Neural cell (in vitro differentiated cells): ENCODE measurements at regions not wholly inside any gene's neighbourhood (a gene's known extent, or its start where the extent isn't known, plus 50 kb on each side); places are given as distances from the start of the nearest gene placed in this dataset.

Experiments
- H2AFZ ChIP-seq: fragments of 200-600, 300-800 bp; sonication (generic), shearing (Covaris generic); 2 replicates; pipeline ENCODE4 v1.6.0; 2014; ENCODE audit warnings: low read depth, mild to moderate bottlenecking, antibody characterized with exemption, low read length, moderate library complexity
- H3F3A ChIP-seq: fragments of 200-600 bp; shearing (Covaris generic); 2 replicates; pipeline ENCODE4 v1.6.1; 2016; ENCODE audit warnings: mild to moderate bottlenecking, moderate library complexity, mixed read lengths, antibody characterized with exemption, low read length; ENCODE audit not compliant: insufficient read depth, poor library complexity, severe bottlenecking
- H3K27ac ChIP-seq: fragments of 200-600, 300-800 bp; sonication (generic), shearing (Covaris generic); 2 replicates; pipeline ENCODE4 v1.5.1; 2014; ENCODE audit warnings: mild to moderate bottlenecking, low read length, moderate library complexity
- H3K27me3 ChIP-seq: fragments of 300-800, 200-600 bp; sonication (generic), shearing (Covaris generic); 2 replicates; pipeline ENCODE4 v1.6.0; 2014; ENCODE audit warnings: mild to moderate bottlenecking, low read depth, low read length, moderate library complexity; ENCODE audit not compliant: insufficient read depth
- H3K36me3 ChIP-seq: fragments of 300-800, 200-600 bp; sonication (generic), shearing (Covaris generic); 2 replicates; pipeline ENCODE4 v1.5.1; 2014; ENCODE audit warnings: mild to moderate bottlenecking, antibody characterized with exemption, low read length, moderate library complexity; ENCODE audit not compliant: insufficient read depth
- H3K4me2 ChIP-seq: fragments of 300-800, 200-600 bp; sonication (generic), shearing (Covaris generic); 2 replicates; pipeline ENCODE4 v1.6.0; 2014; ENCODE audit warnings: mild to moderate bottlenecking, low read length
- H3K4me3 ChIP-seq: fragments of 300-800, 200-600 bp; sonication (generic), shearing (Covaris generic); 2 replicates; pipeline ENCODE4 v1.5.1; 2014; ENCODE audit warnings: mild to moderate bottlenecking, low read length, moderate library complexity
- H3K79me2 ChIP-seq: fragments of 200-600 bp; shearing (Covaris generic); replicated peaks from 2 replicates; pipeline ENCODE4 v1.6.0; 2014; ENCODE audit warnings: mild to moderate bottlenecking, low read length, moderate library complexity; ENCODE audit not compliant: insufficient read depth
- H3K9ac ChIP-seq: fragments of 300-800, 200-600 bp; sonication (generic), shearing (Covaris generic); 2 replicates; pipeline ENCODE4 v1.6.1; 2016; ENCODE audit warnings: mild to moderate bottlenecking, low read length, mixed read lengths
- H3K9me2 ChIP-seq: fragments of 200-600 bp; shearing (Covaris generic); 2 replicates; pipeline ENCODE4 v1.6.1; 2016; ENCODE audit warnings: mild to moderate bottlenecking, low read length, mixed read lengths; ENCODE audit not compliant: insufficient read depth
- H3K9me3 ChIP-seq: fragments of 200-600, 300-800 bp; sonication (generic), shearing (Covaris generic); 2 replicates; pipeline ENCODE4 v1.6.1; 2016; ENCODE audit warnings: mild to moderate bottlenecking, mixed run types, low read length, moderate library complexity, mixed read lengths
- H4K20me1 ChIP-seq: fragments of 200-600 bp; shearing (Covaris generic); 2 replicates; pipeline ENCODE4 v1.6.1; 2016; ENCODE audit warnings: mild to moderate bottlenecking, mixed run types; ENCODE audit not compliant: insufficient read depth
- CTCF ChIP-seq: fragments of 450-650 bp; IDR thresholded peaks from 2 replicates; pipeline ENCODE4 v1.5.1; 2014; ENCODE audit warnings: antibody characterized with exemption, mild to moderate bottlenecking, moderate library complexity; ENCODE audit not compliant: poor library complexity, severe bottlenecking
- EP300 ChIP-seq: fragments of 450-650 bp; conservative IDR thresholded peaks from 2 replicates; pipeline ENCODE4 v1.6.1; 2014; ENCODE audit warnings: antibody characterized with exemption, mild to moderate bottlenecking, moderate library complexity; ENCODE audit not compliant: poor library complexity, severe bottlenecking
- EZH2 ChIP-seq: fragments of 200-600, 300-800 bp; shearing (Covaris generic), sonication (generic); IDR thresholded peaks from 2 replicates; pipeline ENCODE4 v1.6.1; 2014; ENCODE audit warnings: antibody characterized with exemption, low read length, borderline replicate concordance, mild to moderate bottlenecking; ENCODE audit not compliant: insufficient read depth, poor library complexity, severe bottlenecking
- MXI1 ChIP-seq: fragments of 450-650 bp; conservative IDR thresholded peaks from 2 replicates; pipeline ENCODE4 v1.6.1; 2014; ENCODE audit warnings: antibody characterized with exemption, mild to moderate bottlenecking; ENCODE audit not compliant: poor library complexity, severe bottlenecking
- POLR2AphosphoS5 ChIP-seq: IDR thresholded peaks from 2 replicates; pipeline ENCODE4 v1.6.1; 2012
- RAD21 ChIP-seq: fragments of 450-650 bp; conservative IDR thresholded peaks from 2 replicates; pipeline ENCODE4 v1.6.1; 2014; ENCODE audit warnings: antibody characterized with exemption, mild to moderate bottlenecking, moderate library complexity
- REST ChIP-seq: IDR thresholded peaks from 2 replicates; pipeline ENCODE4 v1.6.1; 2012; ENCODE audit warnings: borderline replicate concordance
- SMC3 ChIP-seq: fragments of 450-650 bp; conservative IDR thresholded peaks from 2 replicates; pipeline ENCODE4 v1.6.1; 2014; ENCODE audit warnings: antibody characterized with exemption, mild to moderate bottlenecking, moderate library complexity; ENCODE audit not compliant: poor library complexity
- TAF1 ChIP-seq: IDR thresholded peaks from 2 replicates; pipeline ENCODE4 v1.6.1; 2012; ENCODE audit warnings: low read depth

- TF ChIP-seq CTCF: no peak
- TF ChIP-seq RAD21: no peak
Measured at GRCh38 chr1:36636206-36636605, 153.5 kb upstream of the CSF3R start (continued).

GRCh38 chr1:36635284-36635683, 152.6 kb upstream of the CSF3R start:
- TF ChIP-seq EP300 (no peak), TAF1 (no peak), SMC3 (no peak), REST (no peak)
- no peak overlapping the region for H3K4me3 ChIP-seq

GRCh38 chr1:36628804-36629203, 146.1 kb upstream of the CSF3R start:
- H3K9me2 ChIP-seq: no peaks in the 10 kb centered on the region
- no peaks in the 10 kb centered on the region for H3F3A ChIP-seq
- H2AFZ ChIP-seq: no peak overlapping the region
- H3K9me3 ChIP-seq: no peaks in the 10 kb centered on the region
- H3K27me3 ChIP-seq: no peaks in the 10 kb centered on the region
- no peaks in the 10 kb centered on the region for H3K36me3 ChIP-seq
- no peak overlapping the region for H3K4me2 ChIP-seq
- H3K27ac ChIP-seq: no peak overlapping the region
- no peaks in the 10 kb centered on the region for H3K79me2 ChIP-seq
- H3K9ac ChIP-seq: no peak overlapping the region
- TF ChIP-seq EP300: no peak
- no peak for TF ChIP-seq POLR2AphosphoS5
- TF ChIP-seq RAD21: no peak
- no peak for TF ChIP-seq SMC3
- no peak for TF ChIP-seq CTCF
- TF ChIP-seq EZH2: no peak
- TF ChIP-seq TAF1: no peak
- TF ChIP-seq REST: no peak
- TF ChIP-seq MXI1: no peak
- H4K20me1 ChIP-seq: no peaks in the 10 kb centered on the region
- no peak overlapping the region for H3K4me3 ChIP-seq

More at GRCh38 chr1:36635284-36635683, 152.6 kb upstream of the CSF3R start:
- no peak overlapping the region for H3K4me2 ChIP-seq
- H3F3A ChIP-seq: no peaks in the 10 kb centered on the region
- no peaks in the 10 kb centered on the region for H3K27me3 ChIP-seq
- no peak overlapping the region for H3K27ac ChIP-seq
- H2AFZ ChIP-seq: no peak overlapping the region
- H3K9ac ChIP-seq: no peak overlapping the region
- H4K20me1 ChIP-seq: no peaks in the 10 kb centered on the region
- H3K79me2 ChIP-seq: no peaks in the 10 kb centered on the region
- no peaks in the 10 kb centered on the region for H3K9me3 ChIP-seq
- no peaks in the 10 kb centered on the region for H3K36me3 ChIP-seq
- no peaks in the 10 kb centered on the region for H3K9me2 ChIP-seq
